Body of pancreas (tissue), 4 donors: ENCODE measurements at regions not wholly inside any gene's neighbourhood (a gene's known extent, or its start where the extent isn't known, plus 50 kb on each side); places are given as distances from the start of the nearest gene placed in this dataset.

Experiments used
- ATAC-seq: fragments of 150-250 bp; one replicate; pipeline ENCODE4 v1.9.1; 2016
- DNase-seq, 4 donors: peaks; one replicate each; pipeline ENCODE4 v3.0.0-alpha.2; 2019
- H3K27ac ChIP-seq, 4 donors: fragments of 200-600 bp; sonication (generic); 1 replicate in 3 of 4; 2 replicates in 1 of 4; pipeline versions ENCODE4 v1.5.1 to v1.6.1; 2016 to 2019; ENCODE audit warnings: mild to moderate bottlenecking in 1 of 4, mixed read lengths in 1 of 4, moderate library complexity in 1 of 4
- H3K27me3 ChIP-seq, 2 donors: fragments of 200-600 bp; sonication (generic); one replicate each; pipeline ENCODE4 v1.6.0; 2016; ENCODE audit warnings: mild to moderate bottlenecking in 1 of 2
- H3K36me3 ChIP-seq, 2 donors: fragments of 200-600 bp; sonication (generic); replicated peaks in 1 of 2; 2 replicates each; pipeline ENCODE4 v1.5.1; 2016; ENCODE audit warnings: low read depth in 2 of 2; ENCODE audit not compliant: insufficient read depth in 1 of 2
- H3K4me1 ChIP-seq: fragments of 200-600 bp; sonication (generic); one replicate; pipeline ENCODE4 v1.6.0; 2016
- H3K4me3 ChIP-seq, 2 donors: fragments of 200-600 bp; sonication (generic); 1 replicate in 1 of 2; 2 replicates in 1 of 2; pipeline ENCODE4 v1.5.1; 2016 to 2019
- H3K9me3 ChIP-seq, 3 donors: fragments of 200-600 bp; sonication (generic); 1 replicate in 2 of 3; 2 replicates in 1 of 3; pipeline ENCODE4 v1.5.1; 2016
- CTCF ChIP-seq, 7 experiments: fragments of 450-650 bp in 4 of 7; fragments of 200-600 bp in 3 of 7; sonication (generic) in 3 of 7; IDR thresholded peaks; one replicate each; pipeline ENCODE4 v1.5.1; 2016 to 2019; ENCODE audit warnings: antibody characterized with exemption in 7 of 7
- POLR2A ChIP-seq, 3 donors: fragments of 450-650 bp; IDR thresholded peaks; one replicate each; pipeline ENCODE4 v1.6.1; 2016; ENCODE audit warnings: antibody characterized with exemption in 3 of 3, mild to moderate bottlenecking in 2 of 3
- WGBS, 2 donors: methylation state at CpG; one replicate each; pipeline ENCODE4 v1.1.5; 2017; 5-methylcytosine and 5-hydroxymethylcytosine counted together
- intact Hi-C: fragments of 100-400 bp; cut with DNase I; formaldehyde crosslinking; loops from one replicate; pipeline ENCODE4 v1.15.1; 2023

- H3K4me1 ChIP-seq = no peaks in the 10 kb centered on the region
- H3K27ac ChIP-seq = no peak overlapping the region
- TF ChIP-seq CTCF (IDR thresholded peaks at IDR 0.05) = no peak
- no peak for TF ChIP-seq POLR2A (IDR thresholded peaks at IDR 0.05)
- H3K4me3 ChIP-seq = no peak overlapping the region
- H3K9me3 ChIP-seq = no peaks in the 10 kb centered on the region
- intact Hi-C loops = no loop called here
- 62 to 63% methylated on average over 2 of the region's 2 CpGs for WGBS, 2 donors
- no peaks in the 10 kb centered on the region for H3K27me3 ChIP-seq
- DNase-seq (no peak), ATAC-seq (no peak)
- H3K36me3 ChIP-seq = no peaks in the 10 kb centered on the region
These were observed 524.1 kb upstream of the SEMA3D start for GRCh38 chr7:85710960-85711359.

- DNase-seq (no peak), ATAC-seq (no peak)
- Histone ChIP-seq H3K4me1 (no peaks in the 10 kb centered on the region), H3K9me3 (no peaks in the 10 kb centered on the region), H3K36me3 (no peaks in the 10 kb centered on the region), H3K27me3 (no peaks in the 10 kb centered on the region), H3K4me3 (no peak overlapping the region), H3K27ac (no peak overlapping the region)
- 81 to 93% methylated on average over 1 of the region's 1 CpG for WGBS, 2 donors
- intact Hi-C loops = no loop called here
- TF ChIP-seq CTCF (IDR thresholded peaks at IDR 0.05) (no peak), POLR2A (IDR thresholded peaks at IDR 0.05) (no peak)
These were observed 521.4 kb upstream of the SEMA3D start for GRCh38 chr7:85708221-85708620.

- no peaks in the 10 kb centered on the region for H3K9me3 ChIP-seq
- intact Hi-C loops = no loop called here
- H3K36me3 ChIP-seq = no peaks in the 10 kb centered on the region
- H3K4me1 ChIP-seq = no peaks in the 10 kb centered on the region
- H3K4me3 ChIP-seq = no peak overlapping the region
- ATAC-seq = no peak
- TF ChIP-seq CTCF (IDR thresholded peaks at IDR 0.05) (no peak), POLR2A (IDR thresholded peaks at IDR 0.05) (no peak)
- DNase-seq = no peak
- H3K27ac ChIP-seq = no peak overlapping the region
- H3K27me3 ChIP-seq = no peaks in the 10 kb centered on the region
- 75 to 83% methylated on average over 2 of the region's 2 CpGs for WGBS, 2 donors
These were observed 518.2 kb upstream of the SEMA3D start for GRCh38 chr7:85705076-85705475.

- DNase-seq = no peak
- TF ChIP-seq CTCF (IDR thresholded peaks at IDR 0.05) = no peak
- no peak for TF ChIP-seq POLR2A (IDR thresholded peaks at IDR 0.05)
- Histone ChIP-seq H3K27me3 (no peaks in the 10 kb centered on the region), H3K36me3 (no peaks in the 10 kb centered on the region), H3K27ac (no peak overlapping the region), H3K4me1 (no peaks in the 10 kb centered on the region), H3K9me3 (no peaks in the 10 kb centered on the region), H3K4me3 (no peak overlapping the region)
- no peak for ATAC-seq
- 60 to 70% methylated on average over 2 of the region's 2 CpGs for WGBS, 2 donors
- intact Hi-C loops = no loop called here
These were observed 516.6 kb upstream of the SEMA3D start for GRCh38 chr7:85703251-85704010.

GRCh38 chr7:85702348-85702747 is 515.5 kb upstream of the SEMA3D start:
- intact Hi-C loops = no loop called here
- ATAC-seq (no peak), DNase-seq (no peak)
- TF ChIP-seq POLR2A (IDR thresholded peaks at IDR 0.05) = no peak
- TF ChIP-seq CTCF (IDR thresholded peaks at IDR 0.05) = no peak
- H3K4me3 ChIP-seq = no peak overlapping the region
- no peaks in the 10 kb centered on the region for H3K4me1 ChIP-seq
- no peaks in the 10 kb centered on the region for H3K27me3 ChIP-seq
- no peaks in the 10 kb centered on the region for H3K9me3 ChIP-seq
- H3K27ac ChIP-seq = no peak overlapping the region
- H3K36me3 ChIP-seq = no peaks in the 10 kb centered on the region
